Breast epithelium (tissue), 4 donors: ENCODE measurements at regions not wholly inside any gene's neighbourhood (a gene's known extent, or its start where the extent isn't known, plus 50 kb on each side); places are given as distances from the start of the nearest gene placed in this dataset.

ENCODE experiments used
- DNase-seq, 2 donors: peaks; one replicate each; pipeline ENCODE4 v3.0.0-alpha.2; 2019; ENCODE audit warnings: low spot score in 2 of 2
- H3K27ac ChIP-seq, 2 donors: fragments of 200-600 bp; sonication (generic) in 1 of 2; one replicate each; pipeline ENCODE4 v1.5.1; 2016 to 2019; ENCODE audit warnings: mild to moderate bottlenecking in 1 of 2
- H3K27me3 ChIP-seq, 2 donors: fragments of 200-600 bp; sonication (generic) in 1 of 2; one replicate each; pipeline versions ENCODE4 v1.5.1 to v1.6.0; 2017 to 2019; ENCODE audit warnings: control low read depth in 1 of 2, mild to moderate bottlenecking in 1 of 2
- H3K36me3 ChIP-seq: fragments of 200-600 bp; one replicate; pipeline ENCODE4 v1.5.1; 2019
- H3K4me1 ChIP-seq, 2 donors: fragments of 200-600 bp; sonication (generic); one replicate each; pipeline ENCODE4 v1.5.1; 2016 to 2019; ENCODE audit warnings: control low read depth in 1 of 2
- H3K4me3 ChIP-seq, 3 donors: fragments of 200-600 bp; sonication (generic); 1 replicate in 2 of 3; 2 replicates in 1 of 3; pipeline ENCODE4 v1.5.1; 2016 to 2019; ENCODE audit warnings: mild to moderate bottlenecking in 3 of 3, moderate library complexity in 2 of 3
- H3K9me3 ChIP-seq, 2 donors: fragments of 200-600 bp; sonication (generic) in 1 of 2; one replicate each; pipeline ENCODE4 v1.5.1; 2016 to 2019; ENCODE audit warnings: control low read depth in 1 of 2
- CTCF ChIP-seq, 3 donors: fragments of 450-650 bp; IDR thresholded peaks; one replicate each; pipeline ENCODE4 v1.5.1; 2016 to 2017; ENCODE audit warnings: antibody characterized with exemption in 3 of 3, mild to moderate bottlenecking in 3 of 3, moderate library complexity in 3 of 3
- POLR2A ChIP-seq: fragments of 450-650 bp; IDR thresholded peaks from one replicate; pipeline ENCODE4 v1.6.1; 2016; ENCODE audit warnings: antibody characterized with exemption, mild to moderate bottlenecking, moderate library complexity
- POLR2AphosphoS5 ChIP-seq, 3 donors: sonication (generic); formaldehyde crosslinking; IDR thresholded peaks; one replicate each; pipeline ENCODE4 v1.6.1; 2017; ENCODE audit warnings: antibody characterized with exemption in 3 of 3
- intact Hi-C: fragments of 100-400 bp; cut with DNase I; formaldehyde crosslinking; loops from one replicate; pipeline ENCODE4 v1.15.1; 2023; ENCODE audit warnings: low total_unique reads

- no peak overlapping the region for H3K27ac ChIP-seq
- no peak overlapping the region for H3K4me3 ChIP-seq
- no peaks in the 10 kb centered on the region for H3K9me3 ChIP-seq
- intact Hi-C loops, result no loop called here
- no peaks in the 10 kb centered on the region for H3K27me3 ChIP-seq
- DNase-seq, result no peak
- H3K4me1 ChIP-seq, result no peaks in the 10 kb centered on the region
- no peaks in the 10 kb centered on the region for H3K36me3 ChIP-seq
- TF ChIP-seq CTCF (IDR thresholded peaks at IDR 0.05), result no peak
- TF ChIP-seq POLR2A, result no peak
- TF ChIP-seq POLR2AphosphoS5 (IDR thresholded peaks at IDR 0.05), result no peak
Observed at GRCh38 chr3:106514431-106514830, 645.6 kb upstream of the CBLB start.

DNA sequence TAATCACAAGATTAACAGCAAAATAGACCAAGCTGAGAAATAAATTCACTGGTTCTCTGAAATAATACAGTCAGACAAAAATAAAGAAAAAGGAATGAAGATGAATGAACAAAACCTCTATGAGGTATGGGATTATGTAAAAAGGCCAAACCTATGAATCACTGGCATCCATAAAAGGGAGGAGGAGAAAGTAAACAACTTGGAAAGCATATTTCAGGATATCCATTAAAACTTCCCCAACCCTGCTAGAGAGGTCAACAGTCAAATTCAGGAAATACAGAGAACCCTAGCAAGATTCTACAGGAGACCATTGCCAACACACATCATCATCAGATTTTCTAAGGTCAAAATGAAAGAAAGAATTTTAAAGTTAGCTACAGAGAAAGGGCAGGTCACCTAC lies 649.7 kb upstream of the CBLB start:
- Histone ChIP-seq H3K27ac (no peak overlapping the region), H3K9me3 (no peaks in the 10 kb centered on the region), H3K36me3 (no peaks in the 10 kb centered on the region), H3K4me1 (no peaks in the 10 kb centered on the region), H3K27me3 (no peaks in the 10 kb centered on the region), H3K4me3 (no peak overlapping the region)
- DNase-seq, result no peak
- TF ChIP-seq POLR2AphosphoS5 (IDR thresholded peaks at IDR 0.05) (no peak), CTCF (IDR thresholded peaks at IDR 0.05) (no peak), POLR2A (no peak)
- intact Hi-C loops, result no loop called here

GRCh38 chr3:106522397-106522796 lies 653.6 kb upstream of the CBLB start:
- H3K4me1 ChIP-seq, result no peaks in the 10 kb centered on the region
- TF ChIP-seq CTCF (IDR thresholded peaks at IDR 0.05) (no peak), POLR2A (no peak), POLR2AphosphoS5 (IDR thresholded peaks at IDR 0.05) (no peak)
- intact Hi-C loops, result no loop called here
- H3K9me3 ChIP-seq, result no peaks in the 10 kb centered on the region
- H3K36me3 ChIP-seq, result no peaks in the 10 kb centered on the region
- no peaks in the 10 kb centered on the region for H3K27me3 ChIP-seq
- DNase-seq, result no peak
- no peak overlapping the region for H3K27ac ChIP-seq
- H3K4me3 ChIP-seq, result no peak overlapping the region

DNA sequence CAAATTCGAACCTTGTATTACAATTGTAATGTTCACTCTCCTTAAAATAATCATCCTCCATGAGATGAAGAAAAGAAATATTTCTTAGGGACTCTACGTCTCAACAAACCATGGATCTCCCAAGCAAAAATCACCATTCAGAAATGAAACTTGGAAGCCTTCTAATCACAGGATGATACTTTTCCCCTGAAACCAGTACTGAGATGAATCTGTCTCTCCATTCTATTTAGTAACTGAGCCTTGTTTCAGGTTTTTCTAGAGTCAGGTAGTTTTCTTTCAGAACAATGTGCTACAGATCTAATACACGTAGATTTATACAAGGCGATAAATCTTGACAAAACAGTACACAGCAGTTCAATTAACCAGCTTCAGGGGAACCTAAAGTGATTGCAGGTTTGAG lies 660.1 kb upstream of the CBLB start:
- intact Hi-C loops, result loop anchor here (5.0 kb wide), 1 partner anchor 257 kb away; no protein-coding TSS in a partner anchor
- TF ChIP-seq POLR2AphosphoS5 (IDR thresholded peaks at IDR 0.05) (no peak), POLR2A (no peak), CTCF (IDR thresholded peaks at IDR 0.05) (no peak)
- H3K4me3 ChIP-seq, result no peak overlapping the region

GRCh38 chr3:106529738-106530137 lies 660.9 kb upstream of the CBLB start:
- intact Hi-C loops, result loop anchor here (5.0 kb wide), 1 partner anchor 257 kb away; no protein-coding TSS in a partner anchor
- H3K4me3 ChIP-seq, result no peak overlapping the region
- DNase-seq, result no peak
- H3K9me3 ChIP-seq, result peaks cover 4 to 8% of the 10 kb centered on the region in 2 donors
- no peaks in the 10 kb centered on the region for H3K36me3 ChIP-seq
- TF ChIP-seq POLR2AphosphoS5 (IDR thresholded peaks at IDR 0.05) (no peak), POLR2A (no peak), CTCF (IDR thresholded peaks at IDR 0.05) (no peak)
- H3K27me3 ChIP-seq, result no peaks in the 10 kb centered on the region
- H3K4me1 ChIP-seq, result no peaks in the 10 kb centered on the region
- no peak overlapping the region for H3K27ac ChIP-seq

More for the DNA sequence above, 660.1 kb upstream of the CBLB start:
- H3K4me1 ChIP-seq, result no peaks in the 10 kb centered on the region
- no peak overlapping the region for H3K27ac ChIP-seq
- no peak for DNase-seq
- no peaks in the 10 kb centered on the region for H3K27me3 ChIP-seq
- H3K9me3 ChIP-seq, result peaks cover 0 to 8% of the 10 kb centered on the region in 2 donors
- no peaks in the 10 kb centered on the region for H3K36me3 ChIP-seq
